A549 (cell line): ENCODE measurements at regions not wholly inside any gene's neighbourhood (a gene's known extent, or its start where the extent isn't known, plus 50 kb on each side); places are given as distances from the start of the nearest gene placed in this dataset.

ENCODE experiments used
- CEBPB ChIP-seq, 2 experiments: fragments of >200 bp in 1 of 2; sonication (Bioruptor Twin) in 1 of 2; formaldehyde crosslinking in 1 of 2; IDR thresholded peaks; 2 replicates each; pipeline ENCODE4 v1.6.1; 2012 to 2016
- EP300 ChIP-seq, 2 experiments: fragments of >200 bp; sonication (Bioruptor Twin); formaldehyde crosslinking; IDR thresholded peaks; 2 replicates in 1 of 2; 3 replicates in 1 of 2; pipeline ENCODE4 v1.6.1; 2016 to 2017
- FOSL2 ChIP-seq, 2 experiments: fragments of 450-650 bp in 1 of 2; fragments of >200 bp in 1 of 2; sonication (Bioruptor Twin) in 1 of 2; formaldehyde crosslinking; IDR thresholded peaks; 2 replicates each; pipeline versions ENCODE4 v1.5.0 to v1.6.1; 2016 to 2020; ENCODE audit warnings: mild to moderate bottlenecking in 1 of 2, moderate library complexity in 1 of 2
- POLR2A ChIP-seq: IDR thresholded peaks from 2 replicates; pipeline ENCODE4 v1.6.1; 2012; ENCODE audit warnings: mild to moderate bottlenecking, low read length
- RAD21 ChIP-seq, 2 experiments: fragments of >200 bp in 1 of 2; sonication (Bioruptor Twin) in 1 of 2; formaldehyde crosslinking in 1 of 2; IDR thresholded peaks in 1 of 2; conservative IDR thresholded peaks in 1 of 2; 2 replicates in 1 of 2; 3 replicates in 1 of 2; pipeline ENCODE4 v1.6.1; 2012 to 2018; ENCODE audit warnings: inconsistent platforms in 1 of 2
- RARB ChIP-seq: fragments of 250-450 bp; sonication (Bioruptor Pico); IDR thresholded peaks from 2 replicates; pipeline ENCODE4 v1.8.0; 2021; ENCODE audit warnings: mild to moderate bottlenecking, moderate library complexity
- SMC3 ChIP-seq: fragments of >200 bp; sonication (Bioruptor Twin); formaldehyde crosslinking; IDR thresholded peaks from 3 replicates; pipeline ENCODE4 v1.6.1; 2018; ENCODE audit warnings: inconsistent platforms
- TF ChIP-seq, protein P1 (sequence below): fragments of >200 bp; sonication (Bioruptor Twin); formaldehyde crosslinking; IDR thresholded peaks from 3 replicates; pipeline ENCODE4 v1.6.1; 2016
- TF ChIP-seq, protein P2 (sequence below): IDR thresholded peaks from 2 replicates; pipeline ENCODE4 v1.6.1; 2012
- TF ChIP-seq, protein P3 (sequence below): fragments of >200 bp; sonication (Bioruptor Twin); formaldehyde crosslinking; IDR thresholded peaks from 3 replicates; pipeline ENCODE4 v1.5.1; 2016
- TF ChIP-seq, protein P4 (sequence below): fragments of 250-450 bp; sonication (Bioruptor Pico); IDR thresholded peaks from 2 replicates; pipeline ENCODE4 v1.5.0; 2021; ENCODE audit warnings: mild to moderate bottlenecking, moderate library complexity, borderline replicate concordance
- TF ChIP-seq, protein P5 (sequence below): IDR thresholded peaks from 2 replicates; pipeline ENCODE4 v1.6.1; 2012

DNA sequence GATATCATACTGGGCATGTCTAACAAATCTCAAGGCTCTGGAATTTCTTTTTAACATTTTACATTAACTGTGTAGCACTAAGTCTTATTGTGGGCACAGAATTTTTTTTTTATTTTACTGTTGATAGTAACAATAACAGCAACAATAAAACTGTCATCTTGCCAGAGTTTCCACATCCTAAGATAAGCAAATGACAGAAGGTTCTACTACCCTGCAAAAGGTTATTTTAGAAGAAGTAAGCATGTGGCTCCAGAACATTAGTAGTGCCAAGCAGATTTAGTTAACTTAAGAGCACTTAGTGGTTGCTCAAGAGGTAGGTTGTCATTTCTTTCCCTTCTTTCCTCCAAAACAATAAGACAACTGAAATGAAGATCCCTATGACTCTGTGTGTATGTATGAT lies 743.0 kb upstream of the CBLB start:
- TF ChIP-seq RAD21 (conservative IDR thresholded peaks at IDR 0.05 in 1 of 2, IDR thresholded peaks at IDR 0.05 in 1 of 2) (no peak), EP300 (IDR thresholded peaks at IDR 0.05) (no peak), POLR2A (no peak), FOSL2 (IDR thresholded peaks at IDR 0.05) (no peak), FOSL2 (CRISPR knock-in tag; IDR thresholded peaks at IDR 0.05) (no peak), CEBPB (IDR thresholded peaks at IDR 0.05) (no peak), RARB (CRISPR knock-in tag) (no peak), SMC3 (no peak)
- TF ChIP-seq, protein P1, sequence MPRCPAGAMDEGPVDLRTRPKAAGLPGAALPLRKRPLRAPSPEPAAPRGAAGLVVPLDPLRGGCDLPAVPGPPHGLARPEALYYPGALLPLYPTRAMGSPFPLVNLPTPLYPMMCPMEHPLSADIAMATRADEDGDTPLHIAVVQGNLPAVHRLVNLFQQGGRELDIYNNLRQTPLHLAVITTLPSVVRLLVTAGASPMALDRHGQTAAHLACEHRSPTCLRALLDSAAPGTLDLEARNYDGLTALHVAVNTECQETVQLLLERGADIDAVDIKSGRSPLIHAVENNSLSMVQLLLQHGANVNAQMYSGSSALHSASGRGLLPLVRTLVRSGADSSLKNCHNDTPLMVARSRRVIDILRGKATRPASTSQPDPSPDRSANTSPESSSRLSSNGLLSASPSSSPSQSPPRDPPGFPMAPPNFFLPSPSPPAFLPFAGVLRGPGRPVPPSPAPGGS: no peak
- TF ChIP-seq, protein P2, sequence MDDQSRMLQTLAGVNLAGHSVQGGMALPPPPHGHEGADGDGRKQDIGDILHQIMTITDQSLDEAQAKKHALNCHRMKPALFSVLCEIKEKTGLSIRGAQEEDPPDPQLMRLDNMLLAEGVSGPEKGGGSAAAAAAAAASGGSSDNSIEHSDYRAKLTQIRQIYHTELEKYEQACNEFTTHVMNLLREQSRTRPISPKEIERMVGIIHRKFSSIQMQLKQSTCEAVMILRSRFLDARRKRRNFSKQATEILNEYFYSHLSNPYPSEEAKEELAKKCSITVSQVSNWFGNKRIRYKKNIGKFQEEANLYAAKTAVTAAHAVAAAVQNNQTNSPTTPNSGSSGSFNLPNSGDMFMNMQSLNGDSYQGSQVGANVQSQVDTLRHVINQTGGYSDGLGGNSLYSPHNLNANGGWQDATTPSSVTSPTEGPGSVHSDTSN: no peak
- TF ChIP-seq, protein P3, sequence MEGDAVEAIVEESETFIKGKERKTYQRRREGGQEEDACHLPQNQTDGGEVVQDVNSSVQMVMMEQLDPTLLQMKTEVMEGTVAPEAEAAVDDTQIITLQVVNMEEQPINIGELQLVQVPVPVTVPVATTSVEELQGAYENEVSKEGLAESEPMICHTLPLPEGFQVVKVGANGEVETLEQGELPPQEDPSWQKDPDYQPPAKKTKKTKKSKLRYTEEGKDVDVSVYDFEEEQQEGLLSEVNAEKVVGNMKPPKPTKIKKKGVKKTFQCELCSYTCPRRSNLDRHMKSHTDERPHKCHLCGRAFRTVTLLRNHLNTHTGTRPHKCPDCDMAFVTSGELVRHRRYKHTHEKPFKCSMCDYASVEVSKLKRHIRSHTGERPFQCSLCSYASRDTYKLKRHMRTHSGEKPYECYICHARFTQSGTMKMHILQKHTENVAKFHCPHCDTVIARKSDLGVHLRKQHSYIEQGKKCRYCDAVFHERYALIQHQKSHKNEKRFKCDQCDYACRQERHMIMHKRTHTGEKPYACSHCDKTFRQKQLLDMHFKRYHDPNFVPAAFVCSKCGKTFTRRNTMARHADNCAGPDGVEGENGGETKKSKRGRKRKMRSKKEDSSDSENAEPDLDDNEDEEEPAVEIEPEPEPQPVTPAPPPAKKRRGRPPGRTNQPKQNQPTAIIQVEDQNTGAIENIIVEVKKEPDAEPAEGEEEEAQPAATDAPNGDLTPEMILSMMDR: no peak
- TF ChIP-seq, protein P4, sequence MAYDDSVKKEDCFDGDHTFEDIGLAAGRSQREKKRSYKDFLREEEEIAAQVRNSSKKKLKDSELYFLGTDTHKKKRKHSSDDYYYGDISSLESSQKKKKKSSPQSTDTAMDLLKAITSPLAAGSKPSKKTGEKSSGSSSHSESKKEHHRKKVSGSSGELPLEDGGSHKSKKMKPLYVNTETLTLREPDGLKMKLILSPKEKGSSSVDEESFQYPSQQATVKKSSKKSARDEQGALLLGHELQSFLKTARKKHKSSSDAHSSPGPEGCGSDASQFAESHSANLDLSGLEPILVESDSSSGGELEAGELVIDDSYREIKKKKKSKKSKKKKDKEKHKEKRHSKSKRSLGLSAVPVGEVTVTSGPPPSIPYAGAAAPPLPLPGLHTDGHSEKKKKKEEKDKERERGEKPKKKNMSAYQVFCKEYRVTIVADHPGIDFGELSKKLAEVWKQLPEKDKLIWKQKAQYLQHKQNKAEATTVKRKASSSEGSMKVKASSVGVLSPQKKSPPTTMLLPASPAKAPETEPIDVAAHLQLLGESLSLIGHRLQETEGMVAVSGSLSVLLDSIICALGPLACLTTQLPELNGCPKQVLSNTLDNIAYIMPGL (CRISPR knock-in tag): no peak
- TF ChIP-seq, protein P5, sequence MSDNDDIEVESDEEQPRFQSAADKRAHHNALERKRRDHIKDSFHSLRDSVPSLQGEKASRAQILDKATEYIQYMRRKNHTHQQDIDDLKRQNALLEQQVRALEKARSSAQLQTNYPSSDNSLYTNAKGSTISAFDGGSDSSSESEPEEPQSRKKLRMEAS: no peak
